AG04450 (cell line): ENCODE measurements at regions not wholly inside any gene's neighbourhood (a gene's known extent, or its start where the extent isn't known, plus 50 kb on each side); places are given as distances from the start of the nearest gene placed in this dataset.

ENCODE experiments used
- CTCF ChIA-PET: fragments of 300-600, 350-600 bp; formaldehyde crosslinking; extraction: SDS; loops from one replicate; lab custom pipeline; 2022; ENCODE audit warnings: antibody characterized with exemption, inconsistent platforms; lab: Charles Lee
- POLR2A ChIA-PET: fragments of 350-600 bp; formaldehyde crosslinking; extraction: SDS; loops from one replicate; lab custom pipeline; 2021; ENCODE audit warnings: antibody characterized with exemption, inconsistent platforms; lab: Yijun Ruan, JAX
- DNase-seq: peaks from one replicate; pipeline ENCODE4 v3.0.0-alpha.2; 2011; ENCODE audit warnings: low read depth, low spot score
- H3K27ac ChIP-seq: one replicate; pipeline ENCODE4 v1.5.1; 2012; ENCODE audit warnings: low read depth, low read length, control low read depth
- H3K27me3 ChIP-seq: one replicate; pipeline ENCODE4 v1.6.0; 2012; ENCODE audit warnings: low read length; ENCODE audit not compliant: control insufficient read depth, insufficient read depth
- H3K4me3 ChIP-seq: 2 replicates; pipeline ENCODE4 v1.5.1; 2011; ENCODE audit warnings: mild to moderate bottlenecking, low read depth, low read length, control low read depth
- H3K9me3 ChIP-seq: 2 replicates; pipeline ENCODE4 v1.5.1; 2012; ENCODE audit warnings: low read length; ENCODE audit not compliant: control insufficient read depth, insufficient read depth
- CTCF ChIP-seq: IDR thresholded peaks from 2 replicates; pipeline ENCODE4 v1.5.1; 2011; ENCODE audit warnings: low read depth, low read length, control low read depth, inconsistent platforms

GRCh38 chr2:217216982-217217381, 357.1 kb upstream of the TNP1 start:
- CTCF ChIA-PET = interaction anchor here (1.1 kb wide), 1 partner anchor 51 kb away, joined by 5 read pairs; no protein-coding TSS in a partner anchor
- H3K4me3 ChIP-seq = no peak overlapping the region
- no peak for DNase-seq

GRCh38 chr2:217216316-217216715, 356.5 kb upstream of the TNP1 start:
- Histone ChIP-seq H3K27ac (no peak overlapping the region), H3K9me3 (no peaks in the 10 kb centered on the region), H3K27me3 (no peaks in the 10 kb centered on the region), H3K4me3 (no peak overlapping the region)
- CTCF ChIA-PET = interaction anchor here (0.6 to 1.1 kb wide), 2 partner anchors 50 to 521 kb away, joined by 3 to 5 read pairs; partner anchors contain the start of gene IGFBP5
- DNase-seq = no peak
- no peak for TF ChIP-seq CTCF
- POLR2A ChIA-PET = interaction anchor here (0.5 kb wide), 1 partner anchor 521 kb away, joined by 8 read pairs; the partner anchor contains the start of gene IGFBP5

More at GRCh38 chr2:217216982-217217381, 357.1 kb upstream of the TNP1 start:
- no peaks in the 10 kb centered on the region for H3K9me3 ChIP-seq
- H3K27me3 ChIP-seq = no peaks in the 10 kb centered on the region
- POLR2A ChIA-PET = interaction anchor here (0.5 kb wide), 1 partner anchor 522 kb away, joined by 8 read pairs; the partner anchor contains the start of gene IGFBP5
- no peak for TF ChIP-seq CTCF
- no peak overlapping the region for H3K27ac ChIP-seq

GRCh38 chr2:217215877-217216276, 356.0 kb upstream of the TNP1 start:
- no peak for TF ChIP-seq CTCF
- DNase-seq = no peak
- CTCF ChIA-PET = interaction anchor here (0.6 to 1.3 kb wide), 5 partner anchors 50 to 520 kb away, joined by 3 to 6 read pairs (median 5); partner anchors contain the start of gene IGFBP5
- POLR2A ChIA-PET = no interaction called here
- Histone ChIP-seq H3K4me3 (no peak overlapping the region), H3K9me3 (no peaks in the 10 kb centered on the region), H3K27me3 (no peaks in the 10 kb centered on the region), H3K27ac (peak overlapping the region; percentile 13)

GRCh38 chr2:217208867-217209266, 349.0 kb upstream of the TNP1 start:
- POLR2A ChIA-PET = no interaction called here
- Histone ChIP-seq H3K27me3 (no peaks in the 10 kb centered on the region), H3K4me3 (no peak overlapping the region), H3K27ac (no peak overlapping the region), H3K9me3 (no peaks in the 10 kb centered on the region)
- TF ChIP-seq CTCF = no peak
- CTCF ChIA-PET = no interaction called here
- DNase-seq = no peak

- H3K27me3 ChIP-seq = no peaks in the 10 kb centered on the region
- H3K9me3 ChIP-seq = no peaks in the 10 kb centered on the region
- H3K4me3 ChIP-seq = no peak overlapping the region
- no peak overlapping the region for H3K27ac ChIP-seq
- ChIA-PET CTCF (interaction anchor here (1.2 kb wide), 1 partner anchor 303 kb away, joined by 3 read pairs; no protein-coding TSS in a partner anchor), POLR2A (no interaction called here)
- DNase-seq = no peak
- no peak for TF ChIP-seq CTCF
These were observed 347.8 kb upstream of the TNP1 start for GRCh38 chr2:217207699-217208010.
